Fibroblast of lung (primary cell): ENCODE measurements at regions not wholly inside any gene's neighbourhood (a gene's known extent, or its start where the extent isn't known, plus 50 kb on each side); places are given as distances from the start of the nearest gene placed in this dataset.

Source experiments
- DNase-seq, 2 donors: peaks; one replicate each; pipeline versions ENCODE4 v3.0.0 to v3.0.0-alpha.2; 2010; ENCODE audit warnings: low read depth in 2 of 2
- H2AFZ ChIP-seq: 2 replicates; pipeline ENCODE4 v1.5.1; 2012; ENCODE audit warnings: low read length, control low read depth, inconsistent platforms
- H3K27ac ChIP-seq: 2 replicates; pipeline ENCODE4 v1.5.1; 2011; ENCODE audit warnings: low read length, control low read depth; ENCODE audit not compliant: insufficient read depth
- H3K27me3 ChIP-seq: 2 replicates; pipeline ENCODE4 v1.5.1; 2011; ENCODE audit warnings: mild to moderate bottlenecking, low read length; ENCODE audit not compliant: control insufficient read depth, insufficient read depth
- H3K36me3 ChIP-seq: 2 replicates; pipeline ENCODE4 v1.5.1; 2011; ENCODE audit warnings: low read length; ENCODE audit not compliant: control insufficient read depth, insufficient read depth
- H3K4me1 ChIP-seq: 2 replicates; pipeline ENCODE4 v1.5.1; 2011; ENCODE audit warnings: low read length; ENCODE audit not compliant: control insufficient read depth, insufficient read depth; ENCODE audit errors: extremely low read depth
- H3K4me2 ChIP-seq: 2 replicates; pipeline ENCODE4 v1.5.1; 2011; ENCODE audit warnings: low read length, control low read depth; ENCODE audit not compliant: insufficient read depth; ENCODE audit errors: extremely low read depth
- H3K4me3 ChIP-seq, 4 experiments: fragments of 200-600 bp in 1 of 4; sonication (generic) in 1 of 4; replicated peaks in 1 of 4; 2 replicates each; pipeline ENCODE4 v1.5.1; 2011 to 2016; ENCODE audit warnings: low read length in 4 of 4, low read depth in 3 of 4, mild to moderate bottlenecking in 3 of 4, control low read depth in 2 of 4, inconsistent platforms in 1 of 4, mixed read lengths in 1 of 4; ENCODE audit not compliant: insufficient read depth in 1 of 4; ENCODE audit errors: control extremely low read depth in 1 of 4
- H3K79me2 ChIP-seq: 2 replicates; pipeline ENCODE4 v1.5.1; 2012; ENCODE audit warnings: mild to moderate bottlenecking, low read length, inconsistent platforms; ENCODE audit not compliant: control insufficient read depth, insufficient read depth
- H3K9ac ChIP-seq: 2 replicates; pipeline ENCODE4 v1.5.1; 2011; ENCODE audit warnings: mild to moderate bottlenecking, low read length, control low read depth; ENCODE audit not compliant: insufficient read depth
- H3K9me3 ChIP-seq: 2 replicates; pipeline ENCODE4 v1.5.1; 2012; ENCODE audit warnings: low read depth, low read length; ENCODE audit not compliant: control insufficient read depth, insufficient read depth
- H4K20me1 ChIP-seq: 2 replicates; pipeline ENCODE4 v1.5.1; 2011; ENCODE audit warnings: low read length; ENCODE audit not compliant: control insufficient read depth, insufficient read depth; ENCODE audit errors: extremely low read depth
- EZH2 ChIP-seq: IDR thresholded peaks from 2 replicates; pipeline ENCODE4 v1.5.1; 2012; ENCODE audit warnings: low read length, control low read depth, mild to moderate bottlenecking; ENCODE audit errors: missing control alignments
- TF ChIP-seq, protein P1 (sequence below), 2 donors: IDR thresholded peaks in 1 of 2; conservative IDR thresholded peaks in 1 of 2; 1 replicate in 1 of 2; 2 replicates in 1 of 2; pipeline ENCODE4 v1.5.1; 2011 to 2012; ENCODE audit warnings: low read length in 2 of 2, control low read depth in 1 of 2, inconsistent platforms in 1 of 2, low read depth in 1 of 2, mild to moderate bottlenecking in 1 of 2

DNA sequence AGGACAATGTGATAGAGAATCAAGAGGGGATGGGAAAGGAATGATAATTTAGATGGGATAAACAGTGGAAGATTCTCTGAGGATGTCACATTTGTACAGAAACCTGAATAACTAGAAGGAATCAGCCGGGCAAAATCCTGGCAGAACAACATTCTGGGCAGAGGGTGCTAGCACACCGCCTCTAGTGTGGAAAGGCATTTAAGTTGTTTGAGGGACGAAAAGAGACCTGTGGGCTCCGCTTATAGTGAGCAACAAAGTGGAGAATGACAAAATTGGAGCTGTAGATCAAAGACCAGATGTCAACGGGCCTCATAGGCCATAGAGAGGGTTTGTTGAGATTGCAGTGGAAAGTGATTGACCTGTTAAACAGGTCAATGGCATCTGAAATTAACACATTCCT is 596.0 kb upstream of the SLIT2 start:
- no peak overlapping the region for H3K4me3 ChIP-seq
- no peaks in the 10 kb centered on the region for H4K20me1 ChIP-seq
- TF ChIP-seq, protein P1, sequence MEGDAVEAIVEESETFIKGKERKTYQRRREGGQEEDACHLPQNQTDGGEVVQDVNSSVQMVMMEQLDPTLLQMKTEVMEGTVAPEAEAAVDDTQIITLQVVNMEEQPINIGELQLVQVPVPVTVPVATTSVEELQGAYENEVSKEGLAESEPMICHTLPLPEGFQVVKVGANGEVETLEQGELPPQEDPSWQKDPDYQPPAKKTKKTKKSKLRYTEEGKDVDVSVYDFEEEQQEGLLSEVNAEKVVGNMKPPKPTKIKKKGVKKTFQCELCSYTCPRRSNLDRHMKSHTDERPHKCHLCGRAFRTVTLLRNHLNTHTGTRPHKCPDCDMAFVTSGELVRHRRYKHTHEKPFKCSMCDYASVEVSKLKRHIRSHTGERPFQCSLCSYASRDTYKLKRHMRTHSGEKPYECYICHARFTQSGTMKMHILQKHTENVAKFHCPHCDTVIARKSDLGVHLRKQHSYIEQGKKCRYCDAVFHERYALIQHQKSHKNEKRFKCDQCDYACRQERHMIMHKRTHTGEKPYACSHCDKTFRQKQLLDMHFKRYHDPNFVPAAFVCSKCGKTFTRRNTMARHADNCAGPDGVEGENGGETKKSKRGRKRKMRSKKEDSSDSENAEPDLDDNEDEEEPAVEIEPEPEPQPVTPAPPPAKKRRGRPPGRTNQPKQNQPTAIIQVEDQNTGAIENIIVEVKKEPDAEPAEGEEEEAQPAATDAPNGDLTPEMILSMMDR (conservative IDR thresholded peaks at IDR 0.05 in 1 of 2, IDR thresholded peaks at IDR 0.05 in 1 of 2; ENCODE audit: low read depth in 1 of 2, low read length in 2 of 2): no peak
- no peak for TF ChIP-seq EZH2
- H3K79me2 ChIP-seq: no peaks in the 10 kb centered on the region
- H3K4me1 ChIP-seq: no peaks in the 10 kb centered on the region
- H3K9me3 ChIP-seq: no peaks in the 10 kb centered on the region
- no peak overlapping the region for H3K4me2 ChIP-seq
- no peaks in the 10 kb centered on the region for H3K36me3 ChIP-seq
- H3K27me3 ChIP-seq: no peaks in the 10 kb centered on the region
- no peak overlapping the region for H3K9ac ChIP-seq
- H3K27ac ChIP-seq: no peak overlapping the region
- DNase-seq: no peak
- H2AFZ ChIP-seq: no peak overlapping the region

GRCh38 chr4:19650903-19651864 is 600.5 kb upstream of the SLIT2 start:
- Histone ChIP-seq H3K9me3 (no peaks in the 10 kb centered on the region), H2AFZ (no peak overlapping the region), H3K36me3 (no peaks in the 10 kb centered on the region), H3K27me3 (no peaks in the 10 kb centered on the region), H3K9ac (no peak overlapping the region), H4K20me1 (no peaks in the 10 kb centered on the region), H3K4me2 (no peak overlapping the region), H3K79me2 (no peaks in the 10 kb centered on the region), H3K4me1 (no peaks in the 10 kb centered on the region), H3K27ac (no peak overlapping the region), H3K4me3 (no peak overlapping the region)
- DNase-seq: peak in 1 of 2 donors; percentile 6
- TF ChIP-seq EZH2: no peak
- TF ChIP-seq, protein P1 (conservative IDR thresholded peaks at IDR 0.05 in 1 of 2, IDR thresholded peaks at IDR 0.05 in 1 of 2; ENCODE audit: low read depth in 1 of 2, low read length in 2 of 2): no peak

- no peaks in the 10 kb centered on the region for H3K36me3 ChIP-seq
- DNase-seq: no peak
- TF ChIP-seq, protein P1 (conservative IDR thresholded peaks at IDR 0.05 in 1 of 2, IDR thresholded peaks at IDR 0.05 in 1 of 2; ENCODE audit: low read depth in 1 of 2, low read length in 2 of 2): no peak
- TF ChIP-seq EZH2: no peak
- no peak overlapping the region for H3K9ac ChIP-seq
- H3K27ac ChIP-seq: no peak overlapping the region
- no peaks in the 10 kb centered on the region for H3K79me2 ChIP-seq
- H3K4me1 ChIP-seq: no peaks in the 10 kb centered on the region
- peak overlapping the region; percentile 10 for H2AFZ ChIP-seq
- H3K27me3 ChIP-seq: no peaks in the 10 kb centered on the region
- no peaks in the 10 kb centered on the region for H4K20me1 ChIP-seq
- no peak overlapping the region for H3K4me3 ChIP-seq
- H3K9me3 ChIP-seq: no peaks in the 10 kb centered on the region
- no peak overlapping the region for H3K4me2 ChIP-seq
Observed at GRCh38 chr4:19645589-19645988, 606.1 kb upstream of the SLIT2 start.
